ENCODE measurements at regions not wholly inside any gene's neighbourhood (a gene's known extent, or its start where the extent isn't known, plus 50 kb on each side); places are given as distances from the start of the nearest gene placed in this dataset.

GRCh38 chr3:182570946-182571594, 222.2 kb upstream of the ATP11B start:
- Mint-ChIP-seq H3K4me3 (no peak overlapping the region), H3K36me3 (peaks cover 0 to 7% (median 0%) of the 10 kb centered on the region in 5 donors), H3K9me3 (peaks cover 2 to 21% (median 8%) of the 10 kb centered on the region in 11 donors), H3K27ac (no peak overlapping the region), H3K27me3 (peaks cover 0 to 8% (median 3%) of the 10 kb centered on the region in 5 donors), H3K4me1 (no peaks in the 10 kb centered on the region)
- no peak for DNase-seq
- ChIA-PET CTCF (no interaction called here), POLR2A (no interaction called here)
- Histone ChIP-seq H3K4me3 (ENCODE audit: low read length) (no peak overlapping the region), H3K36me3 (ENCODE audit: control insufficient read depth in 2 of 3, insufficient read depth in 3 of 3, low read length in 3 of 3) (no peaks in the 10 kb centered on the region), H3K27ac (ENCODE audit: low read depth, low read length) (no peak overlapping the region), H3K9me3 (ENCODE audit: control insufficient read depth in 2 of 3, low read length in 3 of 3) (no peaks in the 10 kb centered on the region), H3K4me1 (ENCODE audit: control insufficient read depth in 2 of 2, insufficient read depth in 2 of 2, low read length in 2 of 2) (no peaks in the 10 kb centered on the region), H3K27me3 (ENCODE audit: control insufficient read depth in 2 of 2, insufficient read depth in 2 of 2, low read length in 2 of 2) (no peaks in the 10 kb centered on the region)
- ATAC-seq, result no peak
- intact Hi-C loops (cut with micrococcal nuclease), result no loop called here

- ATAC-seq, result no peak
Observed at GRCh38 chr3:182575941-182576340, 217.4 kb upstream of the ATP11B start.

DNA sequence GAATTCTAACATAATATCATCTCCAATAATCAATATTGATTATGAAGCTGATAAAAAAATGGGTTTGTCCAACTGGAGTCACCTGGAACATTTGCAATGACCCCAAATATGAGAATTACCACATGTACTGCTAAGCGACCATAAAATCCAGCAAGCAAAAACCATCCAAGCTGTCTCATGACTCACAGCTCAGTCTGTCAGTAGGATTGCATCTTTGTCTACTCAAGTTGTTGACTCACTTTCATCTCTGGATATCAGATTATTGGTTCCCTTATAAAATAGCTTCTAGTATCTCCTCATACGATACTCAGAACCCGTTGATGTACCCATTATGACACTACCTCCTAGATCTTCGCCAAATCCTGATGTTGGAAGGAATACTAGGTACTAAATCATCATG, 209.8 kb upstream of the ATP11B start:
- ChIA-PET CTCF (no interaction called here), POLR2A (no interaction called here)
- H3K9me3 ChIP-seq (ENCODE audit: control insufficient read depth in 2 of 3, low read length in 3 of 3), result no peaks in the 10 kb centered on the region
- peaks cover 0 to 17% (median 2%) of the 10 kb centered on the region in 5 donors for H3K27me3 Mint-ChIP-seq
- no peaks in the 10 kb centered on the region for H3K4me1 ChIP-seq (ENCODE audit: control insufficient read depth in 2 of 2, insufficient read depth in 2 of 2, low read length in 2 of 2)
- no peak overlapping the region for H3K27ac Mint-ChIP-seq
- H3K27me3 ChIP-seq (ENCODE audit: control insufficient read depth in 2 of 2, insufficient read depth in 2 of 2, low read length in 2 of 2), result no peaks in the 10 kb centered on the region
- H3K36me3 ChIP-seq (ENCODE audit: control insufficient read depth in 2 of 3, insufficient read depth in 3 of 3, low read length in 3 of 3), result no peaks in the 10 kb centered on the region
- no peak overlapping the region for H3K4me3 ChIP-seq (ENCODE audit: low read length)
- H3K4me3 Mint-ChIP-seq, result no peak overlapping the region
- no peak for ATAC-seq
- intact Hi-C loops (cut with micrococcal nuclease), result no loop called here
- DNase-seq, result no peak
- peaks cover 0 to 10% (median 3%) of the 10 kb centered on the region in 11 donors for H3K9me3 Mint-ChIP-seq
- H3K4me1 Mint-ChIP-seq, result no peaks in the 10 kb centered on the region
- H3K27ac ChIP-seq (ENCODE audit: low read depth, low read length), result no peak overlapping the region
- no peaks in the 10 kb centered on the region for H3K36me3 Mint-ChIP-seq

More at GRCh38 chr3:182575941-182576340, 217.4 kb upstream of the ATP11B start:
- ChIA-PET POLR2A (no interaction called here), CTCF (no interaction called here)
- no peak overlapping the region for H3K4me3 Mint-ChIP-seq
- no peak for DNase-seq
- Histone ChIP-seq H3K4me3 (ENCODE audit: low read length) (no peak overlapping the region), H3K9me3 (ENCODE audit: control insufficient read depth in 2 of 3, low read length in 3 of 3) (no peaks in the 10 kb centered on the region), H3K4me1 (ENCODE audit: control insufficient read depth in 2 of 2, insufficient read depth in 2 of 2, low read length in 2 of 2) (no peaks in the 10 kb centered on the region), H3K36me3 (ENCODE audit: control insufficient read depth in 2 of 3, insufficient read depth in 3 of 3, low read length in 3 of 3) (no peaks in the 10 kb centered on the region), H3K27ac (ENCODE audit: low read depth, low read length) (no peak overlapping the region), H3K27me3 (ENCODE audit: control insufficient read depth in 2 of 2, insufficient read depth in 2 of 2, low read length in 2 of 2) (no peaks in the 10 kb centered on the region)
- peaks cover 2 to 36% (median 11%) of the 10 kb centered on the region in 11 donors for H3K9me3 Mint-ChIP-seq
- H3K27me3 Mint-ChIP-seq, result peaks cover 0 to 5% (median 0%) of the 10 kb centered on the region in 5 donors
- no peak overlapping the region for H3K27ac Mint-ChIP-seq
- peaks cover 0 to 7% (median 0%) of the 10 kb centered on the region in 5 donors for H3K36me3 Mint-ChIP-seq
- H3K4me1 Mint-ChIP-seq, result no peaks in the 10 kb centered on the region
- intact Hi-C loops (cut with micrococcal nuclease), result no loop called here

DNA sequence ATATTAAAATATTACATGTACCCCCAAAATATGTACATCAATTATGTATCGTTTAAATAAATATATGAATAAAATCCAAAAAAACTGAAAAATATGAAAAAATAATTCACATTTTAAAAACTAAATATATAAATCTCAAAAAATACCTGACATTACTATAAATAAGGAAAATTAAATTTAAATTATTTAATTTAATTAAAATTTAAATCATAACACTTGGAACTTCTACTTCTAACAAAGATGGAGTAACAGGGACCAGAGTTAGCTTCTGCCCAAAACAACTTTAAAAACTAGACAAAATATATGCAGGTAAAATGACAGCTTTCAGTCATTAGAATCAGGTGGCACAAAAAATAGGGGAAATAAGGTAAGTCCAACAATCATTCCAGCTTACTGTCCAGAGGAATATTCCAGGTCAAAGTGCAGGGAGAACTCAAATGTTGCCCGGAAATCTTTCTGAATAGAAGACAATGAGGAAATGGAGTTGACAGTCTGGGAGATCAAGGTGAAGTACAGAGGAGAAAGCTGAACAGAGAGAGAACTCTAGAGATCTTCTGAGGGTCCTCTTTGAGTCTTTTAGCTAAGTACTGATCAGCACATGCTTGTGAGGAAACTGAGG, 207.7 kb upstream of the ATP11B start:
- H3K9me3 ChIP-seq (ENCODE audit: control insufficient read depth in 2 of 3, low read length in 3 of 3), result no peaks in the 10 kb centered on the region
- Mint-ChIP-seq H3K4me1 (no peaks in the 10 kb centered on the region), H3K36me3 (no peaks in the 10 kb centered on the region), H3K9me3 (peaks cover 0 to 10% (median 5%) of the 10 kb centered on the region in 11 donors), H3K27me3 (peaks cover 0 to 20% (median 2%) of the 10 kb centered on the region in 5 donors), H3K4me3 (no peak overlapping the region), H3K27ac (no peak overlapping the region)
- ChIA-PET POLR2A (no interaction called here), CTCF (no interaction called here)
- H3K4me1 ChIP-seq (ENCODE audit: control insufficient read depth in 2 of 2, insufficient read depth in 2 of 2, low read length in 2 of 2), result no peaks in the 10 kb centered on the region
- H3K4me3 ChIP-seq (ENCODE audit: low read length), result no peak overlapping the region
- no peaks in the 10 kb centered on the region for H3K36me3 ChIP-seq (ENCODE audit: control insufficient read depth in 2 of 3, insufficient read depth in 3 of 3, low read length in 3 of 3)
- H3K27me3 ChIP-seq (ENCODE audit: control insufficient read depth in 2 of 2, insufficient read depth in 2 of 2, low read length in 2 of 2), result no peaks in the 10 kb centered on the region
- no peak overlapping the region for H3K27ac ChIP-seq (ENCODE audit: low read depth, low read length)
- DNase-seq, result no peak
- ATAC-seq, result no peak
- intact Hi-C loops (cut with micrococcal nuclease), result no loop called here

- Mint-ChIP-seq H3K9me3 (peaks cover 0 to 9% (median 0%) of the 10 kb centered on the region in 11 donors), H3K36me3 (no peaks in the 10 kb centered on the region), H3K4me1 (no peaks in the 10 kb centered on the region), H3K27ac (no peak overlapping the region), H3K27me3 (peaks cover 0 to 20% (median 9%) of the 10 kb centered on the region in 5 donors), H3K4me3 (no peak overlapping the region)
- H3K36me3 ChIP-seq (ENCODE audit: control insufficient read depth in 2 of 3, insufficient read depth in 3 of 3, low read length in 3 of 3), result no peaks in the 10 kb centered on the region
- no peak overlapping the region for H3K27ac ChIP-seq (ENCODE audit: low read depth, low read length)
- ChIA-PET CTCF (no interaction called here), POLR2A (no interaction called here)
- intact Hi-C loops (cut with micrococcal nuclease), result no loop called here
- no peaks in the 10 kb centered on the region for H3K27me3 ChIP-seq (ENCODE audit: control insufficient read depth in 2 of 2, insufficient read depth in 2 of 2, low read length in 2 of 2)
- ATAC-seq (no peak), DNase-seq (no peak)
- H3K4me3 ChIP-seq (ENCODE audit: low read length), result no peak overlapping the region
- H3K4me1 ChIP-seq (ENCODE audit: control insufficient read depth in 2 of 2, insufficient read depth in 2 of 2, low read length in 2 of 2), result no peaks in the 10 kb centered on the region
- no peaks in the 10 kb centered on the region for H3K9me3 ChIP-seq (ENCODE audit: control insufficient read depth in 2 of 3, low read length in 3 of 3)
Observed at GRCh38 chr3:182592747-182593146, 200.6 kb upstream of the ATP11B start.

DNA sequence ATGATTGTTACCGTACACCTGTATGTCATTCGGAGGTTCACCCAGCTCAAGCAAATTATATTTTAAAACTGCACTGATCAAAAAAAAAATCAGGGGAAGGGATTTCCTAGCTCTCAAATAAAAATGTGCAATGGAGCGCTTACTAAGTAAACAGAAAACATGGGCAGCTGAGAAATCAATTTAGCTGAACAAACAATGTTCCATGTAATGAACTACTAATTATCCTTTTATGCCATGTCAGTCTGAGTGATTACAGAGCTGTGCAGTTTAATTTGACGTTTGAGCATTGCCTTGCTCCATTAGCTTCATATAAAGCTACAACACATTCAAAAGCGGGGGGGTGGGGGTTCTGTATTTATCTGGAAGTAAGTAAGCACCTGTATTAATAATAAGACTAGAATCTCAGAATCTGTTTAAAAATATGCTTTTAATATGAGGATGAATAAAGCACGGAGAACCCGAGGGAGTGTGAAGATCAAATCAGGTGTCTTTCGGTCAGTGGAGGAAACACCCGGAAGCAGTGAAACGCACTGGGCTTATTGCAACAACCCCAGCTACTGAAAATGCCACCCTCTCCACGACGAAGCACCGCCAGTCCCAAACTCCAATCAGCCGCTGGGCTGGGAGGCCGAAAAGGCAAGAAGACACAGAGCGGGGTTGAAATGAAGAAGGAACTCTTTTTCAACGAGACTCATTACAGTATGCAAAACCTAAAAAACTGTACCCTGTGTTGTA, 196.5 kb upstream of the ATP11B start:
- H3K9me3 ChIP-seq (ENCODE audit: control insufficient read depth in 2 of 3, low read length in 3 of 3), result no peaks in the 10 kb centered on the region
- intact Hi-C loops (cut with micrococcal nuclease), result no loop called here
- no peak overlapping the region for H3K4me3 Mint-ChIP-seq

More for the DNA sequence above, 196.5 kb upstream of the ATP11B start:
- peaks cover 0 to 30% (median 9%) of the 10 kb centered on the region in 5 donors for H3K27me3 Mint-ChIP-seq
- H3K27ac Mint-ChIP-seq, result no peak overlapping the region
- Histone ChIP-seq H3K4me1 (ENCODE audit: control insufficient read depth in 2 of 2, insufficient read depth in 2 of 2, low read length in 2 of 2) (no peaks in the 10 kb centered on the region), H3K36me3 (ENCODE audit: control insufficient read depth in 2 of 3, insufficient read depth in 3 of 3, low read length in 3 of 3) (no peaks in the 10 kb centered on the region), H3K27me3 (ENCODE audit: control insufficient read depth in 2 of 2, insufficient read depth in 2 of 2, low read length in 2 of 2) (no peaks in the 10 kb centered on the region), H3K4me3 (ENCODE audit: low read length) (no peak overlapping the region), H3K27ac (ENCODE audit: low read depth, low read length) (no peak overlapping the region)
- H3K4me1 Mint-ChIP-seq, result no peaks in the 10 kb centered on the region
- CTCF ChIA-PET, result no interaction called here
- ATAC-seq, result no peak
- H3K9me3 Mint-ChIP-seq, result no peaks in the 10 kb centered on the region
- POLR2A ChIA-PET, result no interaction called here
- no peak for DNase-seq
- no peaks in the 10 kb centered on the region for H3K36me3 Mint-ChIP-seq

Data from naive thymus-derived CD4-positive, alpha-beta T cell (primary cell).